H9 (cell line): ENCODE measurements at regions not wholly inside any gene's neighbourhood (a gene's known extent, or its start where the extent isn't known, plus 50 kb on each side); places are given as distances from the start of the nearest gene placed in this dataset.

Experiments used
- DNase-seq: peaks from one replicate; pipeline ENCODE4 v3.0.0-alpha.2; 2017
- H2AFZ ChIP-seq: one replicate; pipeline ENCODE4 v1.6.1; 2013; ENCODE audit warnings: mild to moderate bottlenecking, low read length, control low read depth, moderate library complexity
- H2AK5ac ChIP-seq: 2 replicates; pipeline ENCODE4 v1.6.1; 2013; ENCODE audit warnings: low read length, control low read depth, mixed read lengths; ENCODE audit not compliant: insufficient read length
- H2BK120ac ChIP-seq: one replicate; pipeline ENCODE4 v1.6.1; 2013; ENCODE audit warnings: low read depth, mild to moderate bottlenecking, low read length, control low read depth, inconsistent platforms; ENCODE audit not compliant: poor library complexity, severe bottlenecking
- H2BK12ac ChIP-seq: 2 replicates; pipeline ENCODE4 v1.6.1; 2013; ENCODE audit warnings: low read length, control low read depth, mixed read lengths, low read depth; ENCODE audit not compliant: insufficient read length
- H2BK15ac ChIP-seq: 2 replicates; pipeline ENCODE4 v1.6.1; 2013; ENCODE audit warnings: low read depth, low read length, control low read depth
- H2BK20ac ChIP-seq: one replicate; pipeline ENCODE4 v1.6.1; 2013; ENCODE audit warnings: low read depth, mild to moderate bottlenecking, low read length, control low read depth, inconsistent platforms; ENCODE audit not compliant: poor library complexity, severe bottlenecking
- H2BK5ac ChIP-seq: 2 replicates; pipeline ENCODE4 v1.6.1; 2013; ENCODE audit warnings: low read length, control low read depth, mixed read lengths; ENCODE audit not compliant: insufficient read length
- H3K14ac ChIP-seq: 2 replicates; pipeline ENCODE4 v1.6.1; 2013; ENCODE audit warnings: low read length, control low read depth; ENCODE audit not compliant: insufficient read depth
- H3K18ac ChIP-seq: 2 replicates; pipeline ENCODE4 v1.6.1; 2013; ENCODE audit warnings: low read depth, mild to moderate bottlenecking, mixed read lengths, low read length, control low read depth; ENCODE audit not compliant: insufficient read length
- H3K23ac ChIP-seq: 2 replicates; pipeline ENCODE4 v1.6.1; 2013; ENCODE audit warnings: low read length, control low read depth, mixed read lengths, low read depth; ENCODE audit not compliant: insufficient read length
- H3K23me2 ChIP-seq: 2 replicates; pipeline ENCODE4 v1.6.1; 2013; ENCODE audit warnings: low read depth, mild to moderate bottlenecking, mixed read lengths, low read length, control low read depth; ENCODE audit not compliant: insufficient read length, poor library complexity, severe bottlenecking
- H3K27ac ChIP-seq: 2 replicates; pipeline ENCODE4 v1.5.1; 2013; ENCODE audit warnings: low read length, control low read depth, mixed read lengths, low read depth; ENCODE audit not compliant: insufficient read length
- H3K27me3 ChIP-seq: 2 replicates; pipeline ENCODE4 v1.6.1; 2013; ENCODE audit warnings: low read length, control low read depth, inconsistent platforms; ENCODE audit not compliant: insufficient read depth
- H3K4ac ChIP-seq: 2 replicates; pipeline ENCODE4 v1.6.1; 2013; ENCODE audit warnings: low read depth, mild to moderate bottlenecking, control low read depth, inconsistent platforms, low read length, moderate library complexity
- H3K4me1 ChIP-seq: 2 replicates; pipeline ENCODE4 v1.6.1; 2013; ENCODE audit warnings: low read length, control low read depth, inconsistent platforms; ENCODE audit not compliant: insufficient read depth
- H3K4me2 ChIP-seq: 2 replicates; pipeline ENCODE4 v1.6.1; 2013; ENCODE audit warnings: low read length, control low read depth, mixed read lengths; ENCODE audit not compliant: insufficient read length, insufficient read depth
- H3K56ac ChIP-seq: 2 replicates; pipeline ENCODE4 v1.6.1; 2013; ENCODE audit warnings: low read depth, mild to moderate bottlenecking, mixed read lengths, low read length, control low read depth; ENCODE audit not compliant: insufficient read length
- H3K79me1 ChIP-seq: 2 replicates; pipeline ENCODE4 v1.6.1; 2013; ENCODE audit warnings: low read depth, mild to moderate bottlenecking, moderate library complexity, low read length, control low read depth, inconsistent platforms; ENCODE audit not compliant: insufficient read depth, poor library complexity, severe bottlenecking
- H3K79me2 ChIP-seq: 2 replicates; pipeline ENCODE4 v1.6.1; 2013; ENCODE audit warnings: low read length, control low read depth, inconsistent platforms; ENCODE audit not compliant: insufficient read depth
- H3K9ac ChIP-seq: 2 replicates; pipeline ENCODE4 v1.6.1; 2013; ENCODE audit warnings: low read length, control low read depth, mixed read lengths; ENCODE audit not compliant: insufficient read length; ENCODE audit errors: extremely low read depth
- H3K9me3 ChIP-seq: one replicate; pipeline ENCODE4 v1.6.1; 2013; ENCODE audit warnings: low read depth, low read length, inconsistent platforms; ENCODE audit not compliant: control insufficient read depth
- H3T11ph ChIP-seq: one replicate; pipeline ENCODE4 v1.6.1; 2013; ENCODE audit warnings: mild to moderate bottlenecking, low read length, control low read depth, inconsistent platforms
- H4K20me1 ChIP-seq: one replicate; pipeline ENCODE4 v1.6.1; 2013; ENCODE audit not compliant: control insufficient read depth, insufficient read length, insufficient read depth
- H4K5ac ChIP-seq: 2 replicates; pipeline ENCODE4 v1.6.1; 2013; ENCODE audit warnings: low read depth, mild to moderate bottlenecking, mixed read lengths, low read length, control low read depth; ENCODE audit not compliant: insufficient read length
- H4K8ac ChIP-seq: replicated peaks from 2 replicates; pipeline ENCODE4 v1.6.1; 2013; ENCODE audit warnings: low read length, control low read depth, mixed read lengths, low read depth; ENCODE audit not compliant: insufficient read length
- H4K91ac ChIP-seq: 2 replicates; pipeline ENCODE4 v1.6.1; 2013; ENCODE audit warnings: low read depth, mild to moderate bottlenecking, moderate library complexity, mixed read lengths, low read length, control low read depth; ENCODE audit not compliant: insufficient read length
- H3K27ac Mint-ChIP-seq, 3 experiments: 2 replicates in 2 of 3; 3 replicates in 1 of 3; pipeline ENCODE4 v1.8.0; 2020 to 2021; ENCODE audit warnings: mixed read lengths in 3 of 3, mild to moderate bottlenecking in 1 of 3, moderate library complexity in 1 of 3
- H3K27me3 Mint-ChIP-seq: 2 replicates; pipeline ENCODE4 v1.8.0; 2021; ENCODE audit warnings: low read depth, mild to moderate bottlenecking, moderate library complexity, mixed read lengths
- H3K36me3 Mint-ChIP-seq, 3 experiments: 2 replicates in 2 of 3; 3 replicates in 1 of 3; pipeline ENCODE4 v1.8.0; 2020 to 2021; ENCODE audit warnings: low read depth in 3 of 3, mixed read lengths in 3 of 3; ENCODE audit not compliant: insufficient read depth in 1 of 3
- H3K4me1 Mint-ChIP-seq, 2 experiments: 2 replicates each; pipeline ENCODE4 v1.8.0; 2020; ENCODE audit warnings: mixed read lengths in 2 of 2
- H3K4me3 Mint-ChIP-seq, 2 experiments: 2 replicates in 1 of 2; 3 replicates in 1 of 2; pipeline ENCODE4 v1.8.0; 2020 to 2021; ENCODE audit warnings: mild to moderate bottlenecking in 2 of 2, mixed read lengths in 2 of 2, moderate library complexity in 1 of 2
- H3K9me3 Mint-ChIP-seq, 2 experiments: 2 replicates in 1 of 2; 3 replicates in 1 of 2; pipeline ENCODE4 v1.8.0; 2020; ENCODE audit warnings: mild to moderate bottlenecking in 2 of 2, mixed read lengths in 2 of 2, moderate library complexity in 1 of 2
- CTCF ChIP-seq: fragments of 200-600 bp; sonication (generic); conservative IDR thresholded peaks from 3 replicates; pipeline ENCODE4 v1.8.0; 2021; ENCODE audit warnings: antibody characterized with exemption, mild to moderate bottlenecking
- WGBS: extraction: QIAGEN DNeasy Blood & Tissue Kit; methylation state at CpG from one replicate; pipeline ENCODE4 v1.1.7; 2013; ENCODE audit warnings: missing lambda C conversion rate, low lambda C conversion rate, mixed read lengths; ENCODE audit not compliant: insufficient read length; ENCODE audit errors: extremely low coverage; 5-methylcytosine and 5-hydroxymethylcytosine counted together

- H3K27ac ChIP-seq, result no peak overlapping the region
- no peaks in the 10 kb centered on the region for H3K4me1 ChIP-seq
- H2AK5ac ChIP-seq, result no peak overlapping the region
- no peak for TF ChIP-seq CTCF
- H4K91ac ChIP-seq, result no peak overlapping the region
- H2AFZ ChIP-seq, result no peak overlapping the region
- no peak overlapping the region for H2BK12ac ChIP-seq
- H3K9me3 ChIP-seq, result peaks cover 4% of the 10 kb centered on the region
- H4K8ac ChIP-seq, result no peak overlapping the region
- no peak overlapping the region for H2BK120ac ChIP-seq
- no peaks in the 10 kb centered on the region for H3K4me1 Mint-ChIP-seq
- peaks cover 5% of the 10 kb centered on the region for H3K27me3 Mint-ChIP-seq
- H3K56ac ChIP-seq, result no peak overlapping the region
- no peak overlapping the region for H3K4me2 ChIP-seq
- DNase-seq, result no peak
- no peak overlapping the region for H2BK15ac ChIP-seq
- no peak overlapping the region for H2BK20ac ChIP-seq
- no CpG with 5 or more reads among the region's 1 CpG for WGBS
- H3K4ac ChIP-seq, result no peak overlapping the region
- no peak overlapping the region for H3K23ac ChIP-seq
- no peak overlapping the region for H2BK5ac ChIP-seq
- H3K23me2 ChIP-seq, result no peaks in the 10 kb centered on the region
- no peak overlapping the region for H3K14ac ChIP-seq
- H3T11ph ChIP-seq, result no peak overlapping the region
- H3K9ac ChIP-seq, result no peak overlapping the region
- no peak overlapping the region for H3K18ac ChIP-seq
- no peaks in the 10 kb centered on the region for H3K79me2 ChIP-seq
- H3K27me3 ChIP-seq, result no peaks in the 10 kb centered on the region
- peaks cover 3 to 26% (median 14%) of the 10 kb centered on the region in 3 experiments; a peak in 4 of 7 replicates for H3K36me3 Mint-ChIP-seq
- H3K9me3 Mint-ChIP-seq, result peaks cover 30 to 32% of the 10 kb centered on the region in 2 experiments
- no peak overlapping the region for H4K5ac ChIP-seq
- H4K20me1 ChIP-seq, result no peaks in the 10 kb centered on the region
- no peak overlapping the region for H3K27ac Mint-ChIP-seq
- no peak overlapping the region for H3K4me3 Mint-ChIP-seq
- H3K79me1 ChIP-seq, result no peaks in the 10 kb centered on the region
Measured at GRCh38 chr1:117770981-117771531, 158.4 kb downstream of the GDAP2 start.
